ENCODE measurements at regions not wholly inside any gene's neighbourhood (a gene's known extent, or its start where the extent isn't known, plus 50 kb on each side); places are given as distances from the start of the nearest gene placed in this dataset.
A peak's percentile ranks its signal among the peaks of the same experiment; 100 is the strongest.
"Not testable (repeated sequence)": the region's sequence is repeated elsewhere in the genome, so short reads cannot be mapped to it uniquely, and the experiment has no call there.

DNA sequence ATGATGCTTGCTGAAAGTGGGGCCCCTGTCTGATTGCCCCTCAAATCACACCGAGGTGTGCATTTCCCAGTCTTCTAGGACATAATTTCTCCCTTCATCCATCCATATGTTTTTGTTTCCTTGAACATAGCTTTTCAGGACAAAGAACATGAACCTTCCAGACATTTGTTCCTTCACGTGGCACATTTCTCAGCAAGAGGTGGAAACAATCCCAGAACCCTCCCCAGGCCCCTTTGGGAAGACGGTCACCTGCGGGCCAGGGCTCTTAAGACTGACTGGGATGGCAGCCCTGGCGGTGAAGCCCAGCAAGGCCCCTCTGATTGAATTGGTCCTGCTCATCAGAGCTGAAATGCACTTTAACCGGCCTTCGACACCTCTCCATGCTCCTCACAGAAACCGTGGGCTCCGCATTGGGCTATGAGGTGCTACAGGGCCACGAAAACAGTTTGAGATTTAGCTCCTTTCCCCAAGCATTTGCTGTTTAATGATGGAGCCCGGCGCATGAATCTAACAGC, 522.5 kb upstream of the DPP6 start:
- ATAC-seq = no peak
- no peak for DNase-seq
- intact Hi-C loops (cut with micrococcal nuclease) = no loop called here

DNA sequence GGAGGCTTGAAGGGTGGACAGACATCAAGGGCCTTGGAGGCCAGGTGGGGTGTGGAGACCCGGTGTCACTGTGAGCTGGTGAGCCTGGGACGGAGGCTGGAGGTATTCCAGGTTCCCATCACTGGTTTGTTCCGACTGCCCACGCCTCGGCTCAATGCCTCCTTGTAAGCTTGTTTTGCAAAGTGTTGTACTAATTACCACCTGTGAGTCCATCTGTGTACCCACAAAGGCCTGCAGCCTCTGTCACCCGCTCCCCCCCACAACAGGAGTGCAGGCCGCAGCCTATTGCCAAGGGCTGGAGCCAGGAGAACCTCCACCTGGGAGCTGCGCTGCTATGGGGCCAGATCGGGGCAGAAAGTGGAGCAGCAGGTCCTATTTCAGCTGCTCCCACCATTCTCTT, 521.8 kb upstream of the DPP6 start:
- ATAC-seq (no peak), DNase-seq (no peak)
- intact Hi-C loops (cut with micrococcal nuclease) = no loop called here

DNA sequence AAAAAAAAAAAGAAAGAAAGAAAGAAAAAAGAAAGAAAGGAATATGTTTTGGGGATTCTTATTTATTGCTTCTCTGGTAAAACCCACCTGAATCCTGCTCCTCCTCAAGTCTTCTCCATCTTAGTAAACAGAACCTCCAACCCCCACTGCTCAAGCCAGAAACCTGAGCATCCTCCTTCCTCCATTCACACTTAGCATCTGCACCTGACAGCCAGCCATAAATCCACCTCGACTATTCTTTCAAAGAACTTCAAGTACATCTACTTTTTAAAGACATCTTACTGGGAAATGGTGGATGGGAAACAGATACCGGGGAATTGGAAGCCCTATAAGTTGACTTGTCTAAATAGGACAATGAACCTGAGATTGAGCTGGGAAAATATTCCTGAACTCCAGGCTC, 519.9 kb upstream of the DPP6 start:
- no peak for DNase-seq
- ATAC-seq = no peak
- intact Hi-C loops (cut with micrococcal nuclease) = no loop called here

DNA sequence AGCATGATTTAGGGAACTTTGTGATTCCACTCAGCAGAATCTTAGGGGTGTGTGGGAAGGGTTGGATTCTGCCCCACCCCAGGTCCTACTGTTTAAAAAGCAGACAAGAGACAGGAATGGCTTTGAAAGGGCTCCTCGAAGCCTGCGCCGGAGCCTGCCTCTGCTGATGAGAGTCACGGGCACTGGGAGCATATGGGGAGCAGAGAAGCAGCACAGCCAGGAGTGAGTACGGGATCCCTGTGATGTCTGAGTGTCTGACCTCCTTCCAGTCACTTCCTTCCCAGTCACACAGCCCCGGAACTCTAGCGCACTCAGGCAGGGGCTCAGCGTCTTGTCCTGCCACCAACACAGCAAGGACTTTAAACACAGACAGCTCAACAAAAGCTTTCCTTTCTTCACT, 514.9 kb upstream of the DPP6 start:
- intact Hi-C loops (cut with micrococcal nuclease) = no loop called here
- DNase-seq = no peak
- ATAC-seq = no peak

DNA sequence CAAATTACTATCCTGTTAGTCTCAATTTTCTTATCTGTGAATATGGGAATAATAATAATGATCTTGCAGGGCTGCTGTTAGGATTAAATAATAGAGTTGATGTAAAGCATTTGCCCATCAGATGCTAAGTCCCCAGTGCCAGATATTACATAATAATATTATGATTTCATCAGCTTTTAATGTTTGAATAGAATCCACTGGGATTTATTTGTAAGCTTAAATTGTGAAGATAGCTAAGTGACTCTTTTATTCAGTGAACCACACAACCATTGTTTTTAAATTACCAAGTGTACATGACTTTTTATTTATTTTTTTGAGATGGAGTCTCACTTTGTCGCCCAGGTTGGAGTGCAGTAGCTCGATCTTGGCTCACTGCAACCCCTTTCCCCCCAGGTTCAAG, 510.3 kb upstream of the DPP6 start:
- intact Hi-C loops (cut with micrococcal nuclease) = no loop called here
- no peak for DNase-seq
- ATAC-seq = peak; percentile 60

DNA sequence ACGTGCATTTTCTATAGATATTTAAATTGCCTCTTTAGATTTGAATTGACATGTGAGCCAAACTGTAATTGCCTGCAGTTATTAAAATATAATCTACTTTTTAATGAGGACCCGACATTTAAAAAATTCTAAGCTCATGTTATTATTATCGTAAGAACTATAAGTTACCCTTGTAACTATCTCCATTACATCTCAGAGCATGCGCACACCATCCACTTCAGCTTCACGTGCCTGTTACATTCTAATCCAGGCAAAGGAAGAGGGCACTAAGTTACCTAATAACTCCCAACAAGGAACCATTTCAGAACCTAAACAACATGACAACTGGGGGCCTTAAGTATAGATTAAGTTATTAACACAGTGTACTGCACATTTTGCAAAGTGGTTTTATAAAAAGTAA, 509.0 kb upstream of the DPP6 start:
- DNase-seq (no peak), ATAC-seq (no peak)
- intact Hi-C loops (cut with micrococcal nuclease) = no loop called here

DNA sequence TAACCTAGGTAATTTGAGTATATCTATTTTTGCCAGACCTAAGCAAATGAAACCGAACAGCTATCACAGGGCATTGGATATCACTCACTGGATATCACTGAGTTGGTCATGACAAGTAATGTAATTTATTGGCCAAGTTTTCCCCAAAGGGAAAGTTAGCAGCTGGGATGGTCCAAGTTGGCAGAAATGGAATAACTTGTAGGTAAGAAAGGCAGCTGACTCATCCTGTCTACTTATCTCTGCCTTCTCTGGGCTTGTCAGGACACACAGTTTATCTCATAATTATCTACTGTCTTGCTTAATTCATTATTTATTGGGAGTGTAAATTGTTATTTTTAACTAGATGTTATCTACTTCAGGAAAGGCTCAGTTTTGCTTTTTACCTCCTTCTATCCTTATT, 502.0 kb upstream of the DPP6 start:
- ATAC-seq (no peak), DNase-seq (no peak)
- intact Hi-C loops (cut with micrococcal nuclease) = no loop called here

DNA sequence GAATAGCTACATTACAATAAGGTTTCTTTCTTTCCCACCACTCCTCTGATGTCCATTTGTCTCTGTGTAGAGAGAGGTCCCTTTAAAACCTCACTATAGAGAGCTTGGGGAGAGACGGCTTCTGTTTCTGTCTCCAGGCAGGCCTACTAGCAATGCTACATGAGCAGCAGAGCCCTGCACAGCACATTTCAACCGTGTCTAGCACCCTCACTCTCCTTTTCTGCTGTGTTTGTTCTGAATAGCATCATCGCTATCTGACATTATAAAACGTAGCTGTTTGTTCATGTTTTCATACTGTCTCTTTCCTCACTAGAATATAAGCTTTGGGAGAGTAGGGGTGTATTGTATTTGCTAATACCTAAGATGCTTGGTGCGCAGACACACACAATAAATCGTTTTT, 487.8 kb upstream of the DPP6 start:
- intact Hi-C loops (cut with micrococcal nuclease) = no loop called here
- ATAC-seq (no peak), DNase-seq (no peak)

DNA sequence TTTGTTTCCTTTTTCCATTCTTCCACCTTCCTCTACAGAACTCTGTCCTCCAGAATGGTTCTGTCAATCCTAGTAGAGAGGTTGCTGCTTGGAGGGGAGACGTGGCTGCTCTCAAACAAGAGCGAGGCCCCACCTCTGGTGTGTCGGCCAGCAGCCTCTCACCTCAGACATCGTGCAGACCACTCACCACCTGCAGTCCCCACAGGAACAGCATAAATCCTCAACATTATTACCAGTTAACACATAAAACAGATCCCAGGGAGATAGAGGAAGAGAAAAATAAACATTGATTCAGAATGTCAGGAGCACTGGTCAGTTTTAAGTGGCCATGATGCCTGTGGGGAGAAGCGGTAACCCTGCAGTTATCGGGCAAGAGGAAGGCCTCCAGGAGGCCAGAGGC, 485.9 kb upstream of the DPP6 start:
- DNase-seq (no peak), ATAC-seq (no peak)
- intact Hi-C loops (cut with micrococcal nuclease) = no loop called here

DNA sequence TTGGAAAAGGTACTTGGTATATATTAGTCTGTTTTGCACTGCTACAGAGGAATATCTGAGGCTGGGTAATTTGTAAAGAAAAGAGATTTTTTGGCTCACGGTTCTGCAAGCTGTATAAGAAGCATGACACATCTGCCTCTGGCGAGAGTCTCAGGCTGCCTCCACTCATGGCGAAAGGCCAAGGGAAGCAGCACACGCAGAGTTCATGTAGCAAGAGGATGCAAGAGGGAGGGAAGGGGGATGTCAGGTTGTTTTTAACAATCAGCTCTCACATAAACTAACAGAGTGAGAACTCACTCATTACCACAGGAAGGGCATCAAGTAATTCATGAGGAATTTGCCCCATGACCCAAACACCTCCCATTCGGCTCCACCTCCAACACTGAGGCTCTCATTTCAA, 484.8 kb upstream of the DPP6 start:
- intact Hi-C loops (cut with micrococcal nuclease) = no loop called here
- ATAC-seq = peak; percentile 83
- peak; percentile 71 for DNase-seq

DNA sequence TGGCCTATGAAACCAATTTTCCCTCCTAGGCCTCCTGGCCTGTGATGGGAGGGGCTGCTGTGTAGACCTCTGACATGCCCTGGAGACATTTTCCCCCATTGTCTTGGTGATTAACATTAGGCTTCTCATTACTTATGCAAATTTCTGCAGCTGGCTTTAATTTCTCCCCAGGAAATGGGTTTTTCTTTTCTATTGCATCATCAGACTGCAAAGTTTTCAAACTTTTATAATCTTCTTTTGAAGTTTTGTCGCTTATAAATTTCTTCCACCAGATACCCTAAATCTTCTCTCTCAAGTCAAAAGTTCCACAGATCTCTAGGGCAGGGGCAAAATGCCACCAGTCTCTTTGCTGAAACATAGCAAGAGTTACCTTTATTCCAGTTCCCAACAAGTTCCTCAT, 482.7 kb upstream of the DPP6 start:
- intact Hi-C loops (cut with micrococcal nuclease); ATAC-seq; DNase-seq: not testable (repeated sequence)

DNA sequence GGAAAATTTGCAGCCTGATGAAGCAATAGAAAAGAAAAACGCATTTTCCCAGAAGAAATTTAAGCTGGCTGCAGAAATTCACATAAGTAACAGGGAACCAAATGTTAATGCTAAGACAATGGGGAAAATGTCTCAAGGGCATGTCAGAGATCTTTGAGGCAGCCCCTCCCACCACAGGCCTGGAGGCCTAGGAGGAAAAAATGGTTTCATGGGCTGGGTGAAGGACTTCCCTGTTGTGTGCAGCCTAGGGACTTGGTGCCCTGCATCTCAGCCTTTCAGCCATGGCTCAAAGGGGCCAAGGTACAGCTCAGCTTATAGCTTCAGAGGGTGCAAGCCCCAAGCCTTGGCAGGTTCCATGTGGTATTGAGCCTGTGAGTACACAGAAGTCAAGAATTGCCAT, 476.1 kb upstream of the DPP6 start:
- DNase-seq = no peak
- no peak for ATAC-seq
- intact Hi-C loops (cut with micrococcal nuclease) = no loop called here

DNA sequence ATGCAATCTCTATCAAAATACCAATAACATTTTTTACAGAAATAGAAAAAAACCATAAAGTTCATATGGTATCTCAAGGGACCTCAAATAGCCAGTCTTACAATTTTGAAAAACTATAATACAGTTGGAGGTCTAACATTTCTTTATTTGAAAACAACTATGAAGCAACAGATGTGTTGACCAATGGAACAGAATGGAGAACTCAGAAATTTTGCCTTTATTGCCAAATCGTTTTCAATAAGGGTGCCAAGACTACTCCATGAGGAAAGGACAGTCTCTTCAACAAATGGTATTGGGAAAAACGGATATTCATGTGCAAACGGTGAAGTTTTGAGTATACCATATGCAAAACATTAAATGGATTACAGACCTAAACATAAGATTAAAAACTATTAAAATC, 470.8 kb upstream of the DPP6 start:
- peak; percentile 27 for ATAC-seq
- intact Hi-C loops (cut with micrococcal nuclease) = no loop called here
- no peak for DNase-seq

DNA sequence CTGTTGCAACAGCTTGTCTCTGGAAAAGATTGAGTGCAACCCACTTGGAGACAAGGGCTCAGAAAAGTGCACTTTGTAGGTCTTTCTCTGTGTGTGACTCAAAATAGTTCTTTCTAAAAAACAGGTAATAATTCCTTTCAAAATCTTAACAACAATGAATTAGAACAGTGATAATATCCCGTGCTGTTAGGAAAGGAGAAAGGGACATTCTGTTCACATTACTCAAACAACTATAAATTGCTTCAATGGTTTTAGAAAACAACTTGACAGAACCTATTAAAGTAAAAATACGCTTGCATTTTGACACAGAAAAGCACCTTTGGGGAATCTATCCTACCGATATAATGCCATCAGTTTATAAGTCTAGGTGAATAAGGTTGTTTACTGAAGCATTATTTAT, 468.1 kb upstream of the DPP6 start:
- DNase-seq (no peak), ATAC-seq (no peak)
- intact Hi-C loops (cut with micrococcal nuclease) = no loop called here

DNA sequence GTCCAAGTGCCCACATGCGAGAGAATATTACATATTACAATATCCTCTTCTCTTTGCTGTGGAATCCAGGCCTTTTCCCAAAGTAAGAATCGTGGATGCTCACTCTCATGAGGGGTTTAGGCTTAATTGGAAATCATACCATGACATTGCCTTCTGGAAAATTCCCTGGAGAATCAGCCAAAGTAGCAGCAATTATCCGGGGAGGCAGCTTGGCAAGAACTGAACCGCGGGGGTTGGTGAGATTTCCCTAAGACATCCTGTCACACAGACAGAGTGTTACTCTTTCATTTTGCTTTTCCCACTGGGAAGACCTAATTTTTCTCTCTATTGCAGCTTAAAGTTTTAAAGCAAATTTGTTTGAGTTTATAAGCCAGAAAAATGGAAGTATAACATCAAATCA, 463.6 kb upstream of the DPP6 start:
- ATAC-seq (no peak), DNase-seq (no peak)
- intact Hi-C loops (cut with micrococcal nuclease) = no loop called here

DNA sequence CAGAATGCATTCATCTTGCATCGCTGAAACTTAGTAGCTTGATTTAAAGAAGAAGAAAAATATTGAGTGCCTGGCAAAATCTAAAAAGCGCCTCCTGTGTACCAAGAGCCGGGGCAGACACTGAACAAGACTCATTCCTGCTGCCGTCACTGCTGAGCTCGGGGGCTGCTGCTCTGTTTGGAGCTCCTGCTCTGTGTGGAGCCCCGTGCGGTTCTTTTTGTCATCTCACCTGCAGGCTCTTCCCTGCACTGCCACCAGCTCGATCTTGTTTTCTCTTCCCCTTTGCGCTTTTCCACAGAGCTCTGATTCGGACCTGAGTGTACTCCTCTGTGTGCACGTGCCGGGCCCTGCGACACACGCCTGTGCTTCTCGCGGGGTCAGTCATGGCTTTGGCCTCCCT, 462.1 kb upstream of the DPP6 start:
- intact Hi-C loops (cut with micrococcal nuclease) = no loop called here
- ATAC-seq (no peak), DNase-seq (no peak)

DNA sequence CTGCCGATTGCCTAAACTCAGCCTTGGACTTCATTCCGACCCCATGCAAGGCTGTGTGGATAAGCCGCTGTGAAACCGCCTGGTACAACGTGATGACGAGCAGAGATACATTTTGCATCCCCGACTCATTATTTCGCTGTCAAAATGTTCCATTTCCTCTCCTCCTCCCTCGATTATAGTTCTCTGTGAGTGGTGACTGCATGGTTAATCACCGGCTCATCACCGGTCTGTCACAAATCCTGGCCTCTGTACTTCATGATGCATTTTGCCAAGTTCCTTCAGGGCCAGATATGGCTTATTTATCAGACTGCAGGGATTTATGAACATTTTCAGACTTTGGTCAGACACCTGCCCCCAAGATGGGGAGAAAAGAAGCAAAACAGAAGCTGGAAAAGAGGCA, 461.6 kb upstream of the DPP6 start:
- DNase-seq (no peak), ATAC-seq (no peak)
- intact Hi-C loops (cut with micrococcal nuclease) = no loop called here

DNA sequence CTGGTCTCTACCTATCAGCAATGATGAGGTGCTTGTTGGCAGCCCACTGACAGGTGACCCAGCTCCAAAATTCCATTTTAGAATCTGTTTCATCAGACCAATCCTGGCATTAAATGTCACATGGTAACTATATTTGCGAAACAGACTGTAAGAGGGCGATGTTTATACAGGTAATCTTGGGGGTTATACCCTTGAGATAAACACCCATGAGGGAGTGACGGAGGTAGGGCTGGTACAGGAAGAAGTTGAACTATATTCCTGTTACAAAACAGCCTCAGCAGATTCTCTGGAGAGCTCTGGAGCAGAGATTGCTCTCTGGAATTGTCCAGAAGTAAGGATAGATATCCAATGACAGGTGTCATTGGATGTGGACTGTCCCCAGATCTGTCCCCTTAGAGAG, 444.8 kb upstream of the DPP6 start:
- intact Hi-C loops (cut with micrococcal nuclease) = no loop called here
- DNase-seq (no peak), ATAC-seq (no peak)

DNA sequence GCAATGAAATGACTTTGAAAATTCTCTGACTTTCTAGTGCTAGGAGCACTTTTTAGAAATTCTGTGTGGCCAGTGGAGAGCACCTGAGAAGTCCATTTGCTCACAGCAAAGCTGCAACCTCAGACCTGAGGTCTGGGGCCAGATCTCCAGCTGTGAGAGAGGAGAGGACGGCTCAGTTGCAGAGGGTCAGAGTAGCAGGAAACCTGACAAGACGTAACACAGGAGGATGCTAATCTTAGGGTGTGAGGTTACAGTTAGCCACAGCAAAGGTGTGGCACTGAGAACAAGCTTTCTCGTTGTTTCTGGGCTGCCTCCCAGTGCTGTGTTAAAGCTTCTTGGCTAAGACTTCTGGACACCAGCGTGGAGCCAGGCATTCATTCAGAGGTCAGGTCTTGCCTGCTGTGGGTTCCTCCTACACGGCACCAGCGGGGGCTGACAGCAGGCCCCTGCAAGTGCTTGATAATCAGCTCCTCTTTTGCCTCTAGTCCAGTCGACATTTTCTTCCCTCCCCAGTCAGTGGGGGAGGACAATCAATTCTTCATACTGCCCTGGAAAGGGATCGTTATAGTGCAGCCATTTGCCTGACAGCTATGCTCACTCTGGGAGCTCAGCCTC, 435.4 kb upstream of the DPP6 start:
- no peak for ATAC-seq
- no peak for DNase-seq
- intact Hi-C loops (cut with micrococcal nuclease) = no loop called here

DNA sequence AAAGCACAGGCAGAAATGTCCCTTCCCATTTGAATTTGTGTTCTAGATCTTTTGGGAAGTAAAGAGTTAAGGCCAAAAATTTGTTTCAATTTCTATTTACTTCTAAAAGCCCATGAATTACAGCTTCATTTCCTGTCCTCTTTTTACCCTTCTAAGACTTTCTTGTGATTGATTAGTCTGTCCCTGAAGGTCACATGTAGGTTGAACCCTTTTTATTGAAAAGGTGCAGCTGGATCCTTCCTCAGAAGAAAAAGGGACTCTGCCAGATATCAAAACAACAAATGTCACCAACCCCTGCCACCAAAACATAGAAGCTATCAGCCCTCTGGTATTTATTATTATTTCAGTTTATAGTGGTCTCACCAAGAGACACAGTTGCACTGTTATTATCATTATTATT, 424.9 kb upstream of the DPP6 start:
- no peak for DNase-seq
- no peak for ATAC-seq
- intact Hi-C loops (cut with micrococcal nuclease) = no loop called here

DNA sequence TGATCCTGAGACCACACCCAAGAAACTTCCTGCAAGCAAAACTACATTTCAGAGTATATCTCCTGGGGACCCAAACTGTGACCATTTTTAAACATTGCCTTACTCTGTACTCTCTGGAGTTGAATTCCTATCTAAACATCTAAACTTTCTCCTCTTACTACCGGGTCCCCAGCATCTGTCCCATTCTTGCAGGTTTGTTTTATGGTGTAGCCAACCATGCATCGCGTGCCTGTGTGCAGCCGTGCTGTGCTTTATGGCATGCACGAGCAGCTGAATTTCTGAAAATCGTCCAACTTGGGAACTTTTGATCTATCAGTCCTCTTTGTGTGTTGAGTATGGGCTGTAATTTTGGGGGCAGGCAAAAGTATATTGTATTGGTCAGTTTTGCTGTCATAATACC, 423.8 kb upstream of the DPP6 start:
- ATAC-seq (no peak), DNase-seq (no peak)
- intact Hi-C loops (cut with micrococcal nuclease) = no loop called here

DNA sequence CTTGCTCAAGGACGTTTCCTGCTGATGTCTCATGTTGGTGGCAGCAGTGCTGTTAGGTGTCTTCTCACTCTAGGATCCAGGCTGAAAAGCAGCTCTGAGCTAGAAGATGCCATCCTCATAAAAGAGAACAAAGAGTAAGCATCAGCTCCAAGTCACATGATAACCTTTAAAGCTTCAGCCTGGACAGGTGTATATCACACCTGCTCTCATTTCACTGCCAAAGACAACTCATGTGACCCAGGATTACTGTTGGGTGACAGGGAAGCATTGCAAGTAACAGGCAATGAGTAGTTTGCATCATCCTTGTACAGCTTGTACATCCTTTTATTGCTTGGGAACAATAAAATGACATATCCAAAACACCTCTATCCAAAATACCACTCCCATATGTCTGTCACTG, 423.4 kb upstream of the DPP6 start:
- ATAC-seq = no peak
- intact Hi-C loops (cut with micrococcal nuclease) = no loop called here
- no peak for DNase-seq
